ENCODE measurements at regions not wholly inside any gene's neighbourhood (a gene's known extent, or its start where the extent isn't known, plus 50 kb on each side); places are given as distances from the start of the nearest gene placed in this dataset.

DNA sequence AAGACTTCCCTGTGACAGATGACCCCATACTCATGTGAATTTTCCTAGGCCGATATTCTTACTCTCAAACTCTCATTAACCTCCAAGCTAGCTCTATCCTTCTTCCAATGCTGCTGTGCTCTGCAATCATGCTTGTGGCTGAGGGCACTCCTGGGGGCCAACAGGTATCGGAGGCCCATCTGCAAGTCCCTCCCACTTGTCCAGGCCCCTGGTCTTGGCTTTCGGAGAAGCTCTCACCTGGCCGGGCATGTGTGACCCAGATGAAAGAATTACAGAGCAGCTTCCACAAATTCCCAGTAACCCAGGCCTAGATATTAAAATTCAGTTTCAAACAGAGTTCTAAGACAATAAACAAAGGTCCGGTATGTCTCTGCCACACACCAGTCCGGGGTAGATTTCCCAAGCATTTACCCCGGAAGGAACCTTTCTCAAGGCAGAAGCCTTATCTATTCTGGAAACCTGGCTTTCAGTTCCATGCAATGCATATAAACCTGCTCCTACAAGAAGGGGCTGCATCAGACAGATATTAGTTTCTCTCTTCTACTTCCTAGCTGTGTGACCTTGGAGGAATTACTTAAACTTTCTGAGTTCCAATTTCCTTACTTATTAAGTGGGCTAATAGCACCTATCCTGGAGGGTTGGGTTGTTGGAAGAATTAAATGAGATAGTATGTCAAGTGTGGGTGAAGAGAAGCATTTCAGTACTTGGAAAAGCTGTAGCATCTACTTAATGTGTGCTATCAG, 270.8 kb downstream of the PTTG2 start:
- no peak for DNase-seq

DNA sequence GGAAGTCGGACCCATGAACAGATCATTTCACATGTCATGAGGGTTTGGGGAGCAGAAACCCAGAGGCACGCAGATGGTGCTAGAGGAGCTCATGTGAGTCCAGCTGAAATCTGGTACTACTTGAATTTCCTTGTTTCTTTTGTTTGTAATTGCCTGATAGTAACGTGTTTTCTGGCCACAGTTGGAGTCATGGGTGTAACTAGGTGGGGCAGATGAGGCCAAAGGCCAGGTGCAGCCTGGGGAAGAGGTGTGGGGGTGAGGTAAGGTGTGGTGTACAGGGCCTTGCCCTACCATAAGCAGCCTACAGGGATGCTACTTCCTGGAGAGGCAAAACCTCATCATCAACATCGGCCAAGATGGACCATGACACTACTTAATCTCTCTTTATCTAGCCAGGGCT, 271.4 kb downstream of the PTTG2 start:
- no peak for DNase-seq

DNA sequence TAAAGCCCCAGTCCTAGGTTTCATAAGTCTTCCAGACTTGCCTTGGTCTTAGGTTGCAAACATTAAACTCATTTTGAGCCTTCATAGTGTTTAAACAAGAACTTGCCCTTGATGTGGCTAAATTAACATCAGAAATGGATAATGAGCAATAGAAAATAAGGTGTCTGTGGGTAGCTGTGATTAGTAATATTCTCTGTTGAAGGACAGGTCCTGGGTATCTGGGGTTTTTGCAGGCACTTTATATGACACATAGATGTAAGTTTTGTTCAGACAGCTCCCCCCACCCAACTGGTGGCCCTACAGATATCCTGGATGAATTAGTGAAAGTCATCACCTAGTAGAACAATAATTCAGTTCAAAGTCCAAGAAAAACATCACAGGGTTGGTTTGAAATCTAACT, 272.5 kb downstream of the PTTG2 start:
- DNase-seq = no peak

DNA sequence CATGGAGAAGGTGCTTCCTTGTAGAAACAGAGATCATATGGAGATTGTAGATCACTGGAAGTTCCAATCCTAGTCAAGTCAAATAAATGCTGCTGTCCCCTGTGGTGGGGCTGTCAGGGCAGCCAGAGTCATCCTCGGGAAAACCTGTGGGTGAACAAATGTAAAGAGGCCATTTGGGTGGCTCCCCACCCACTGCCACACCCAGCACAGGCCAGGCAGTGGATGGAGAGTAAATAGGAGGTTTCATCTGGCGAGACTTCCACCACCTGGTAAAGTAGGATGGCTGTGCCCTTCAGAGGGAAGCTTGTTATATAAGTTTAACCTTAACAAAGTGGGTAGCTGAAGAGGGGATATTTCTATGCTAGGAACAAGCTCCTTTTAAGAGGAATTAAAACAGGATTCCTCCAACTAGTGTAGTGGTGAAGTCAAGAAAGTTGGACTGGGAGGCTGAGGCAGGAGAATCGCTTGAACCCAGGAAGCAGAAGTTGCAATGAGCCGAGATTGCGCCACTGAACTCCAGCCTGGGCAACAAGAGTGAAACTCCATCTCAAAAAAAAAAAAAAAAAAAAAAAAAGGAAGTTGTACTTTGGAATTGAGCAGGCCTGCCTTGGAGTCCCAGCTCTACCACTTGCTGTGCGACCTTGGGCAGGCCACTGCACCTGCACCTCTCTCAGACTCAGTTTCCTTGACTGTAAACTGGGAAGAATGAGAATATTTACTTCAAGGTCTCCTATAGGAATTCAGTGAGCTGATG, 273.7 kb downstream of the PTTG2 start:
- DNase-seq = peak; percentile 22 to 24

DNA sequence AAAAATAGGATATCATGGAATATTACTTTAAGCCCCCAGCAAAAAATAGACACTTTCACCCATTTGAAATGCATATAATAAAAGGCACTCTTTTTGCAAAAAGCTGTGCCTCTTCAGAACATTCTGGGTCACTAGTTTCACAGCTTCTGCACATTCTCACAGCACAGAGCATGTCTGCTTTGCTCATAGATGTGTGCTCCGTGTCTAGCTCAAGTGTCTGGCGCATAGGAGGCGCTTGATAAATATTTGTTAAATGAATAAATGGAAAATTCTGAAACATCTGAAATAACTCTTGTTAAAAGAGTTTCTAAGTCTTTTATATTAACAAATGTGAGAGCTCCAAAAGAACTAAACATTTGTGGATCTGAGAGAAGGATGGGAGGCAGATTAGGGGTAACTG, 275.2 kb downstream of the PTTG2 start:
- no peak for DNase-seq

DNA sequence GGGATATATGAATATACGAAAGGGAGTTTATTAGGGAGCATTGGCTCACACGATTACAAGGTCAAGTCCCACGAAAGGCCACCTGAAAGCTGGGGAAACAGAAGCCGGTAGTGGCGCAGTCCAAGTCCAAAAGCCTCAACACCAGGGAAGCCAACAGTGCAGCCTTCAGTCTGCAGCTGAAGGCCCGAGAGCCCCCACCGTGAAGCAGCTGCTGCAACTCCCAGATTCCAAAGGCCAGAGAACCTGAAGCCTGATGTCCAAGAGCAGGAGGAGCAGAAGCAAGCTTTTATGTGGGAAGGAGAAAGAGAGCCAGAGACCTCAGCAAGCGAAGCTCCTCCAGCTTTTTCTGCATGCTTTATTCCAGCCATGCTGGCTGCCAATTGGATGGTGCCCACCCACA, 275.8 kb downstream of the PTTG2 start:
- DNase-seq = no peak

DNA sequence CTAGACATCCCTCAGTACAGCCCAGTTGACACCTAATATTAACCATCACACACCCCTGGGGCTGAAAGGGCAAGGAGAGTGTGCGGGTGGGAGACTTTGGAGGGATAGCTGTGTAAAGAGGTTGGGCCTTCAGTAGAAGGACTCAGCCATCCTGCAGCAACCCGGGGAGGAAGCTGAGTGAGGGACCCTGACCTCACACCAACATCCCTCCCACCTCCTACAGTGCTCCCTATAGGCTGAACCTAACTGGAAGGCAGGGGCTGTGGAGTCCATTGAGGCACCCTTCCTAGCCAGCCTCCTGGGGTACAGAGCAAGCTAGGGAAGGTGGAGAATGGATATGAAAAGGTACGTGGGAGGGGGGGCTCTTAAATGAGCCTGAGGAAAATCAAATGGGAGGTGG, 276.3 kb downstream of the PTTG2 start:
- no peak for DNase-seq

DNA sequence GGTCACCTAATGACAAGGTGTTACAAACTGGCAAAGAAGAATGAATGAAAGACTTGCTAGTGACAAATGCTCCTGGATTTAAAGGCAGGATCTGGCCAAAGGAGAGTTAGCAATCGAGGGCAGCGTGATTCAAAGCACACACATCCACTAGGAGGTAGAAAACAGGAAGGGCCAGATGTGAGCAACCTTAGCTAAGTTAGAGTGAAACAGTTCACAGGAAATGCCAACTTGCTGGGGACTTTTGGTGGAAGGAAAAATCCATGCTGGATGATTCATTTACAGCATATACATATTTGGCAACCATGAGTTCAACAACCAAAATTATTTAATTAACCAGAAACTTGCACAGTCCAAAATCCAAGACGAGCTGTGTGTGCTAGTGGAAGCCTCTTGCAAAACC, 276.9 kb downstream of the PTTG2 start:
- DNase-seq = no peak

DNA sequence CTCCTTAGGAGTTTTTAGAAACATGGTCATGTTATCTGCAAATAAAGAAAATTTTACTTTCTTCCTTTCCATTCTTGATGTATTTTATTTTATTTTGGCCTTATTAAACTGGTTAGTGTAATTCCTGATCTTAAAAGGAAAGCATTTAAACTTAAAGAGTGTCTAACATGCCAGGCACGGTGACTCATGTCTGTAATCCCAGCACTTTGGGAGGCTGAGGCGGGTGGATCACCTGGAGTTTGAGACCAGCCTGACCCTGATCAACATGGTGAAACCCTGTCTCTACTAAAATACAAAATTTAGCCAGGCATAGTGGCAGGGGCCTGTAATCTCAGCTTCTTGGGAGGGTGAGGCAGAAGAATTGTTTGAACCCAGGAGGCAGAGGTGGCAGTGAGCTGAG, 281.3 kb downstream of the PTTG2 start:
- DNase-seq = no peak

DNA sequence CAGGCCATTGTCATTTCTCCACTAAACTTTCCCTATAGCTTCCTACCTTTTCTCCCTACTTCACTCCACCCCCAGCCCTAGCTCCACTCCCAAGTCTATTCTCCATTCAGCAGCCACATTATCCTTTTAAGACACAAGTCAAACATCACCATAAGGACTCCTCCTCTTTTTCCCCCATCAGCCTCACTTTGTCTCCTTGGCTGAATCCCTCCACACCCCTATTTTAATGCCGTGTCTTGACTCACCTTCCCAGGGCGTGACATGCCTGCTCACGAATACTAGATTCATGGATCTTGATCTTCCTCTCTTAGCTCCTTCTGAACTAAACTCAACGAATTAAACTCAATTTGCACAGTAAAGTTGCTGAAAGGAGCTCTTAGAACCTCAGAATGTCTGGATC, 281.9 kb downstream of the PTTG2 start:
- DNase-seq = no peak

DNA sequence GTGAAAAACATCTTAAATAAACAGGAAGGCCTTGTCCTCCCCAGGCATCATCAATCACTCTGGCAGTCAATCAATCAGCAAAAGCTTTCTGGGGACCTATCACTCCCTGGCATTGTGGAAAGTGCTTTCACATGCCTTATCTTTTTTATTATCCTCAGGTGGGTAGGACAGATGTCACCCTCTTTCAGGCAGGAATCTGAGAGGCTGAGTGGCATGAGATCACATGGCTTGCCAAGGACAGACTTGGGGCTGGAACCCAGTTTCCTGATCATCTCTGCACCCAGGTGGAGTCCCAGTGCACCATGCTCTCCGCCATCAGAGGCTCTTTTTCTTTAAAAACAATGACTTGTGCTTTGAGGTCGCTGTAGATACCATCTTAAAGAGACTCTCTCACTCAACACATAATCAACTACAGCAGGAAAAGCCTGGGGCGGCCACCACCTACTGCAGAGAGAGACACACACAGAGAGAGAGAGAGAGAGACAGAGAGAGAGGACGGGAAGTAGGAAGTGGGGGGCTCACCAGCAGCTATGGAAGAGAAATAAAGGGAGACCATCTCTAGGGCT, 282.7 kb downstream of the PTTG2 start:
- no peak for DNase-seq

DNA sequence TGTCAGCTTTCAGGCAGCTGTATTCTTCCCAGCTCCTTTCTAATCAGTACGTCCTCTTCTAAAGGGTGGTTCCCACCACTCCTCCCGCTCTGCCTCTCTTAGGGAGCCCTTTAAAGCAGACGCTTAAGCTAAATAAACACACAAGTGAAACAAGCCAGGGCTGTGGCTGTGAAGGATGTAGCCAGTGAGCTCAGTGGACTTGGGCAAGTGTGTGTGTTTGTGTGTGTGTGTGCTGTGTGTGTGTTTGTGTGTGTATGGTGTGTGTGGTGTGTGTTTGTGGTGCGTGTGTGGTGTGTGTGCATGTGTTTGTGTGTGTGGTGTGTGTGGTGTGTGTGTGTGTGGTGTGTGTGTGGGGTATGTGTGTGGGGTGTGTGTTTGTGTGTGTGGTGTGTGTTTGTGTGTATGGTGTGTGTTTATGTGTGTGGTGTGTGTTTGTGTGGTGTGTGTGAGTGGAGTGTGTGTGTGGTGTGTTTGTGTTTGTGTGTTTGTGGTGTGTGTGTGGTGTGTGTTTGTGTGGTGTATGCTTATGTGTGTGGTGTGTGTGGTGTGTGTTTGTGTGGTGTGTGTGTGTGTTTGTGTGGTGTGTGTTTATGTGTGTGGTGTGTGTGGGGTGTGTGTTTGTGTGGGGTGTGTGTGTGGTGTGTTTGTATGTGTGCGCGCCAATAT, 283.3 kb downstream of the PTTG2 start:
- DNase-seq = no peak

DNA sequence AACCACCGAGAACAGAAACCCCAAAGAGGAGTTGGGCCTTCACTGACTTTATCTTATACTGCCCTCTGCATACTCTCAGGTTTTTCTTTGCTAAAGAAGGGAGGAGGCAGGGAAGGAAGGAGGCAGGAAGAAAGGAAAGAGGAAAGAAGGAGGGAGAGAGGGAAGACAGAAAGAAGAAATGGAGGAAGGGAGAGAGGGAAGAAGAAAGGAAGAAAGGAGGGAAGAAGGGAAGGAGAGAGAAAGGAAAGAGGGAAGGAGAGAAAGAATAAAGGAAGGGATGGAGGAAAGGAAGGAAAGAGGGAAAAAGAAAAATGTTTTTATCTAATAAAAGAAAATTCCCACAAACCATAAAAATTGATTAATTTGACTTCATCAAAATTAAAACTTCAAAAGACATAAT, 294.6 kb downstream of the PTTG2 start:
- DNase-seq = no peak

DNA sequence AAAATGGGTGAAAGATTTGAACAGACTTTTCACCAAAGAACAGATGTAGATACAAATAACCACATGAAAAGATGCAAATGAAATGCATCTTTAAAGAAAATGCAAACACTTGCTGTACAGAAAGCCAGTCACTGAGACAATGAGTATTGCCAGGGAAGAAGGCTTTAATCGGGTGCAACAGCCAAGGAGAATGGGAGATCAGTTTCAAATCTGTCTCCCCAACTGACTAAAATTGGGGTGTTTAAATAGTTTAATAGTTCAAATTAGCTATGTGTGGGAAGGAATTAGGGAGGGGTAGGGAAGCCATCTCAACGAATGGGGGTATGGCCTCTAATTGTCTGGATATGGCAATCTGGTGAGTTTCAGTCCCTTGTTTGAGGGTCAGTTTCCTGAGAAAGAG, 295.4 kb downstream of the PTTG2 start:
- no peak for DNase-seq

DNA sequence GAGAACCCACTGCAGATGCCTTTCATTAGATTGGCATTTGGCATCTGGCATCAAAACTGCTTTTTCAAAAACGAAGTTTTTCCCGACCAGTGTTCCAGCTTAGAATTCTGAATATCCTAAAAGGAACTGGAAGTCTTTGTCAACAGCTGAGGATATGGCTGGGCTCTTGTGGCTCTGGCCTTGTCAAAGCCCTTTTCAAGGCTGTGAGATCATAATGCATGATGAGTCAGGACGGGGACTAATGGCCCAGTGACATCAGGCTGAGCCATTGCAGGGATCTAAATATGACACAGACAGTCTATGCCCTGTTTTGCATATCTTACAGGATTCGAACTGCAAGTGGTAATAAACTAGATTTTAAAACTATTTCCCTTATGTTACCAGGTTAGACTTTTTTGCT, 306.4 kb downstream of the PTTG2 start:
- no peak for DNase-seq

DNA sequence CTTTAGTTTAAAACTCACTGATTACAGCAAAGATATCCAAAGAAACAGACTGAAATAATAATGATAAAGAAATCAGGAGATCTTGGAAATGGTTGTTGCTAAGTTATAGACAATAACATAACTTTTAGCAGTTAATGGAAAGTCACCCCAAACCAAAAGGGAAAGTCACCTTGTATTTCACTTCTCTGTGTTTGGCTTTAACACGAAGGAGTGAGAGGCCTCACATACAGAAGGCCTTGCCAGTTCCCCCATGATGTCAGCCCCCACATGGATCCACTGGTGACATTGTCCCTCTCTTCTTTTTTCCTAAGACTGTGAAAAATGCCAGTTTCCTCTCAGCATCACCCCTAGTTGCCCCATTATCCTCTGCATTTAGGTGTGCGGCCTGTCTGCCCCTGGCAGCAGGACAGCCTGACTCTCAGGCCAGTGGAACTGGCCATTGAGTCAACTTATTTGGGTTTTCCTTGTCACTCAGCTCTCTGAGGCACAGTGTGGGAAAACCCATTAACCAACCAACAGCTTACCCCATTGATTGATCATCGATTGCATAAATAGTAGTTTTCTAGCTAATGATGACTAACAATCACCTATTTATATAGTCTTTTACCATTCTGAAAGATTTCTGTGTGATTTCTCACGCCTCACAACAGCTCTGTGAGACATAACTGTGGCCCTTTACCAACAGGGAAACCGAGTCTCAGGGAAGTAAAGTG, 308.1 kb downstream of the PTTG2 start:
- DNase-seq = no peak

DNA sequence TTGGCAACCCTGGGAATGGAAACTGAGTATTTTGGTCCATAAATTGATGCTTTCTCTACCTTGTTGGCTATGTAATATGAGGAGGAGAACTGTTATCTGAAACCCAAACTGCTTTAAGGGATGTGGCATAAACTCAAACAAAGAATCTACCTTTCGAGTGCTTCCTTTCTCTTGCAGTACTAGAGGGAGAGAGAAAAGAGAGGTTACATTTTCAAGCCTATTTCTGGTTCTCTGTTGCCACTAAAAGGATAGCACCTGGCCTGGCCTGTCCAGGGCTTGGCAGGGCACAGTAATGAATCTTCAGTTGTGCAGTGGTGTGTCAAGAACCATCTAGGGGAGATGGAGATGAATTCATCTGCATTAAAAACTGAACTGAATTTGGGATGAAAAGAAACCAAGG, 308.6 kb downstream of the PTTG2 start:
- no peak for DNase-seq

DNA sequence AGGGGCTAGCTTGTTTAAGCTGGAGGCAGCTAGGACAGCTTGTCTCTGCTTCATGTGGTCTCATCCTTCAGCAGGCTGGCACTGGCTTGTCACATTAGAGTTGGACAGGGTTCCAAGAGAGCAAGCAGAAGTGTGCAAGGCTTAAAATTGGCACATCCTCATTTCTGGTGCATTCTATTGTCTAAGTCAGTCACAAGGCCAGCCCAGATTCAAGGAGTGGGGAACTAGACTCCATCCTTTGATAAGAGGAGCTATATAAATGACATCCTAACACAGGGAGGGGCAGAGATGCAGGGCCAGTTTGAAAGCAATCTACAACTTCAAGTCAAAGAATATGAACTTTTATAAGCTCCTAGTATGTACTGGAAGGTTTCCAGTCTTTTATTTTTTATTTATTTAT, 313.2 kb downstream of the PTTG2 start:
- no peak for DNase-seq

DNA sequence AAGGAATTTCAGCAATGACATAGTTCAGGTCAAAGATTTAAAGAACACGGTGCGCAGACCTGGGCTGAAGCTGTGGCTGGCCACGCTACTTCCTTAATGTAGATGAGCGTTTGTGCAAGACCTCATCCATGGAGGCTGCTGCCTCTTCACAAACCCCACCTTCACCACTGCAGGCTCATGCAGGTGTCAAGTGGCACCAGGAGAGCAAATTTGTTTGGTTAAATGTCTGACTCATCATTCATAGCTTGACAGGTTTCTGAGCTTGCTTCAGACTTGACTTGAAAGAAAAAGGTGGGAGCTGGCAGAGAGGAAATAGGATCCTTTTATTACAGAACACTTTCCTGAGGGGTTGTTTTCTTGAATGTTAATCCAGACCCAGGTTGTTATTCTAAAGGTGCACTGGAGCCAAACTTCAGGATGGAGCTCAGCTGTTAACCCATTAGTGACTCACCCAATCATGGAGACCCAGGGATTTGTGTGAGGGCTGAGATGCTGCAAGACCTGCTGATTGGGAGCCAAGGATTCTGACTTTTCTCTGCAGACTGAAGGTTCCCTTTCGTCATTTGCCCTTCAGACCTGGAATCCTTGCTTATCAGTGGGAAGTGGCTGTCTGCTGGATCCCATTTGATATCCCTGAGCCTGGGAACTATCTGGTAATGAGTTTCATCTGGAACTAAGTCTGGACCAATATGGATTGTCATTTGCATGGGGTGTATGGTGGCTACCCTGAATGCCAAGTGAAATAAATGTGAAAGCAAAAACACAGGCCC, 315.3 kb downstream of the PTTG2 start:
- no peak for DNase-seq

DNA sequence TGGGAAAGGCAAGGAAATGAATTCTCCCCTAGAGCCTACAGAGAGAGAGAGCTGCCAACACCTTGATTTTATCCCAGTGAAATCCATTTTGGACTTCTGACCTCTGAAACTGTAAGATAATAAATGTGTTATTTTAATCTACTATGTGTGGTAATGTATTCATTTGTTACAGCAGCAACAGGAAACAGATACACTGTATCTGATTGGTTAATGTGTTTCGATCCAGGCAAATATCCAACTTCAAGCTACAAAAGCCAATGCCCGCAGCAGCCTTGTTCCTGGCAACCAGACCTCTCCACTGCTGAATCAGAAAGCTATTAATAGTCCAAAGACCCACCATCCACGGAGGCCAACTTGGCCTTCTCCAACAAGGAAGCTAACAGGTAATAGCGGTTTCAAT, 318.1 kb downstream of the PTTG2 start:
- DNase-seq = no peak

DNA sequence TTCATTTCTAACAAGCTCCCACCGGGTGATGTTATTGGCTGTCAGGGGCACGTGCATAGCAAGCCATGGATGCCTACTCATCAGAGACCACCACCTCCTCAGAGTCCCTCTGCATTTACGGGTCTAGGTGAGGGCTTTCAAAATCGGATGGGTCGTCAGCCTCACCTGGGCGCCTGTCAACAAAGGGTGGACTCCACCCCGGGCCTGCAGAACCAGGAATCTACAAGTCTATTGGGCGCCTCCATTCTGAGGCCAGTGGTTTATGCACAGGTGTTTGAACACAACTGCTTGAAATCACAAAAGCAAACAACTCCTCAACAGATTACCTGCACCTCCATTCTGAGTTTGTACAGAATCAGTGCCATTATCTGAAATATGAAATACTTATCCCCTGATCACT, 318.9 kb downstream of the PTTG2 start:
- no peak for DNase-seq

DNA sequence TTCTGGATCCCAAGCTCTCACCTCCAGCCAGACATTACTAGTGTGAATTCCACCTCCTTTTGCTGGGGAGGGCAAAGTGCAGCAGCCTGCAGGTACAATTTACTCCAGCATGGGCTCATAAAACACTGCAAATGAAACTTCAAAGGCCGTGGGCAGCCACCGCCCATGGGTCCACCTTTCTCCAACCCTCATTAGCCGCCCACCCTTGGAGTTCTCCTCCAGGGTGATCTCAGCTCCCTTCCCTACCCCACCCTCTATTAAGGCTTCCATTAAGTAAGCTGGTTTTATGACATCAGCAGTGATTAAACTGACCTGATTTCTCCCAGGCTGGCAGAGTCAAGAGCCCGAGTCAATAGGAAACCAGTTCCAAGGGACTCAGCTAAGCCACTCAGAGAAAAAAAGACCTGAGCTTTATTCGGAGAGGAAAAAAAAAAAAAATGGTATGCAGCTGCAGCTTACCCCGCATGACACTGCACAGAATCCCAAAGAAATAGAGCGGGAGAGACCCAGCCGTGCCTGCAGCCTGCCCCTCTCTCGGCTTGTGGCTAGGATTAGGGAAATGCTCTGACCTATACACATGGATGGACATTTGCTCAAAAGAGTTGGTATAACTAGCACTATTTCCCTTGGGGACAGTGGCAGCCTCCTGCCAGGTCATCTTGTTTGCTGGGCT, 319.6 kb downstream of the PTTG2 start:
- DNase-seq = no peak
